DOHH2 (cell line): ENCODE measurements at regions not wholly inside any gene's neighbourhood (a gene's known extent, or its start where the extent isn't known, plus 50 kb on each side); places are given as distances from the start of the nearest gene placed in this dataset.

Experiments used
- EZH2phosphoT487 ChIP-seq: fragments of 200-600 bp; sonication (generic); IDR thresholded peaks from 2 replicates; pipeline ENCODE4 v1.6.1; 2017; ENCODE audit warnings: borderline replicate concordance, mild to moderate bottlenecking, antibody characterized with exemption, low read length, moderate library complexity, mixed read lengths
- TF ChIP-seq, protein P1 (sequence below): fragments of 200-600 bp; sonication (generic); IDR thresholded peaks from one replicate; pipeline ENCODE4 v1.5.1; 2014; ENCODE audit warnings: antibody characterized with exemption, mild to moderate bottlenecking, low read depth, low read length; ENCODE audit not compliant: poor library complexity, severe bottlenecking

GRCh38 chr9:119050281-119050680, 319.0 kb downstream of the BRINP1 start:
- TF ChIP-seq, protein P1, sequence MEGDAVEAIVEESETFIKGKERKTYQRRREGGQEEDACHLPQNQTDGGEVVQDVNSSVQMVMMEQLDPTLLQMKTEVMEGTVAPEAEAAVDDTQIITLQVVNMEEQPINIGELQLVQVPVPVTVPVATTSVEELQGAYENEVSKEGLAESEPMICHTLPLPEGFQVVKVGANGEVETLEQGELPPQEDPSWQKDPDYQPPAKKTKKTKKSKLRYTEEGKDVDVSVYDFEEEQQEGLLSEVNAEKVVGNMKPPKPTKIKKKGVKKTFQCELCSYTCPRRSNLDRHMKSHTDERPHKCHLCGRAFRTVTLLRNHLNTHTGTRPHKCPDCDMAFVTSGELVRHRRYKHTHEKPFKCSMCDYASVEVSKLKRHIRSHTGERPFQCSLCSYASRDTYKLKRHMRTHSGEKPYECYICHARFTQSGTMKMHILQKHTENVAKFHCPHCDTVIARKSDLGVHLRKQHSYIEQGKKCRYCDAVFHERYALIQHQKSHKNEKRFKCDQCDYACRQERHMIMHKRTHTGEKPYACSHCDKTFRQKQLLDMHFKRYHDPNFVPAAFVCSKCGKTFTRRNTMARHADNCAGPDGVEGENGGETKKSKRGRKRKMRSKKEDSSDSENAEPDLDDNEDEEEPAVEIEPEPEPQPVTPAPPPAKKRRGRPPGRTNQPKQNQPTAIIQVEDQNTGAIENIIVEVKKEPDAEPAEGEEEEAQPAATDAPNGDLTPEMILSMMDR: no peak
- TF ChIP-seq EZH2phosphoT487: no peak
